Activated B cell treated with CpG ODN at 0.5 μM for 24 hours (primary cell): ENCODE measurements at regions not wholly inside any gene's neighbourhood (a gene's known extent, or its start where the extent isn't known, plus 50 kb on each side); places are given as distances from the start of the nearest gene placed in this dataset.
"Not testable (repeated sequence)": the region's sequence is repeated elsewhere in the genome, so short reads cannot be mapped to it uniquely, and the experiment has no call there.

Experiments
- ATAC-seq: fragments of 200-7000 bp; cut with Tn5 transposase; one replicate; pipeline ENCODE4 v1.10.0; 2021; ENCODE audit warnings: low read depth, mild to moderate bottlenecking, moderate library complexity
- CTCF ChIA-PET: fragments of 350-600 bp; sonication (Branson Sonifier 250); formaldehyde crosslinking; loops from one replicate; lab custom pipeline; 2021; ENCODE audit warnings: antibody characterized with exemption; lab: Charles Lee
- POLR2A ChIA-PET: fragments of 350-600 bp; sonication (Branson Sonifier 250); formaldehyde crosslinking; loops from one replicate; lab custom pipeline; 2021; ENCODE audit warnings: antibody characterized with exemption; lab: Charles Lee
- DNase-seq: peaks from one replicate; pipeline ENCODE4 v3.0.0; 2022
- H3K27ac Mint-ChIP-seq: one replicate; pipeline ENCODE4 v1.8.0; 2020; ENCODE audit warnings: mixed read lengths
- H3K27me3 Mint-ChIP-seq: one replicate; pipeline ENCODE4 v1.8.0; 2021; ENCODE audit warnings: mixed read lengths
- H3K36me3 Mint-ChIP-seq: one replicate; pipeline ENCODE4 v1.8.0; 2021; ENCODE audit warnings: low read depth, mixed read lengths
- H3K4me1 Mint-ChIP-seq: one replicate; pipeline ENCODE4 v1.8.0; 2021; ENCODE audit warnings: mixed read lengths
- H3K4me3 Mint-ChIP-seq: one replicate; pipeline ENCODE4 v1.8.0; 2020; ENCODE audit warnings: mild to moderate bottlenecking, mixed read lengths
- H3K9me3 Mint-ChIP-seq: one replicate; pipeline ENCODE4 v1.8.0; 2020; ENCODE audit warnings: mixed read lengths
- CTCF ChIP-seq: fragments of 200-600 bp; IDR thresholded peaks from one replicate; pipeline ENCODE4 v1.8.0; 2022; ENCODE audit warnings: antibody characterized with exemption, mild to moderate bottlenecking
- intact Hi-C: fragments of 100-400 bp; cut with micrococcal nuclease; formaldehyde crosslinking; loops from one replicate; pipeline ENCODE4 v1.15.1; 2024

GRCh38 chr7:4386190-4386589 lies 295.9 kb upstream of the FOXK1 start:
- intact Hi-C loops: no loop called here
- POLR2A ChIA-PET: no interaction called here
- Mint-ChIP-seq H3K9me3 (peaks cover 6% of the 10 kb centered on the region), H3K36me3 (no peaks in the 10 kb centered on the region), H3K4me3 (no peak overlapping the region), H3K4me1 (no peaks in the 10 kb centered on the region), H3K27me3 (no peaks in the 10 kb centered on the region), H3K27ac (no peak overlapping the region)
- no peak for DNase-seq
- CTCF ChIA-PET: no interaction called here
- TF ChIP-seq CTCF: no peak
- ATAC-seq: no peak

GRCh38 chr7:4391103-4391502 lies 291.0 kb upstream of the FOXK1 start:
- ATAC-seq, intact Hi-C loops, H3K27me3 Mint-ChIP-seq, H3K4me1 Mint-ChIP-seq, H3K36me3 Mint-ChIP-seq, H3K4me3 Mint-ChIP-seq, POLR2A ChIA-PET, DNase-seq, CTCF ChIA-PET, H3K27ac Mint-ChIP-seq: not testable (repeated sequence)
- peaks cover 18% of the 10 kb centered on the region for H3K9me3 Mint-ChIP-seq

GRCh38 chr7:4394736-4395135 lies 287.4 kb upstream of the FOXK1 start:
- CTCF ChIA-PET: no interaction called here
- POLR2A ChIA-PET: no interaction called here
- Mint-ChIP-seq H3K27ac (no peak overlapping the region), H3K4me1 (no peaks in the 10 kb centered on the region), H3K4me3 (no peak overlapping the region), H3K9me3 (peaks cover 18% of the 10 kb centered on the region), H3K27me3 (no peaks in the 10 kb centered on the region), H3K36me3 (no peaks in the 10 kb centered on the region)
- intact Hi-C loops: no loop called here
- DNase-seq: no peak
- ATAC-seq: no peak
- no peak for TF ChIP-seq CTCF

- Mint-ChIP-seq H3K27me3 (no peaks in the 10 kb centered on the region), H3K4me3 (no peak overlapping the region), H3K4me1 (no peaks in the 10 kb centered on the region), H3K9me3 (peaks cover 22% of the 10 kb centered on the region), H3K27ac (no peak overlapping the region), H3K36me3 (no peaks in the 10 kb centered on the region)
- TF ChIP-seq CTCF: no peak
- ATAC-seq: no peak
- ChIA-PET CTCF (no interaction called here), POLR2A (no interaction called here)
- no peak for DNase-seq
- intact Hi-C loops: no loop called here
Measured at GRCh38 chr7:4399121-4399520, 283.0 kb upstream of the FOXK1 start.

- no peak for TF ChIP-seq CTCF
- CTCF ChIA-PET: no interaction called here
Measured at GRCh38 chr7:4399596-4399995, 282.5 kb upstream of the FOXK1 start.

More at GRCh38 chr7:4399596-4399995, 282.5 kb upstream of the FOXK1 start:
- no peak for DNase-seq
- H3K4me3 Mint-ChIP-seq: no peak overlapping the region
- H3K27ac Mint-ChIP-seq: no peak overlapping the region
- intact Hi-C loops: no loop called here
- ATAC-seq: no peak
- H3K9me3 Mint-ChIP-seq: peaks cover 21% of the 10 kb centered on the region
- H3K4me1 Mint-ChIP-seq: no peaks in the 10 kb centered on the region
- no peaks in the 10 kb centered on the region for H3K27me3 Mint-ChIP-seq
- H3K36me3 Mint-ChIP-seq: no peaks in the 10 kb centered on the region
- POLR2A ChIA-PET: no interaction called here
